Stomach (tissue), 4 donors: ENCODE measurements at regions not wholly inside any gene's neighbourhood (a gene's known extent, or its start where the extent isn't known, plus 50 kb on each side); places are given as distances from the start of the nearest gene placed in this dataset.

Experiments
- CTCF ChIP-seq, 7 experiments: fragments of 450-650 bp in 4 of 7; fragments of 200-600 bp in 3 of 7; sonication (generic) in 3 of 7; IDR thresholded peaks; one replicate each; pipeline ENCODE4 v1.5.1; 2016 to 2019; ENCODE audit warnings: antibody characterized with exemption in 7 of 7, control low read depth in 2 of 7, mild to moderate bottlenecking in 1 of 7
- EP300 ChIP-seq: sonication (generic); formaldehyde crosslinking; IDR thresholded peaks from one replicate; pipeline ENCODE4 v1.6.1; 2017; ENCODE audit warnings: antibody characterized with exemption
- POLR2A ChIP-seq, 4 donors: fragments of 450-650 bp; IDR thresholded peaks; one replicate each; pipeline ENCODE4 v1.6.1; 2016; ENCODE audit warnings: antibody characterized with exemption in 4 of 4, control low read depth in 2 of 4, mild to moderate bottlenecking in 1 of 4, moderate library complexity in 1 of 4

- TF ChIP-seq CTCF (IDR thresholded peaks at IDR 0.05) (no peak), POLR2A (IDR thresholded peaks at IDR 0.05) (no peak), EP300 (no peak)
These were observed 858.7 kb upstream of the ACVR2A start for GRCh38 chr2:146986161-146986560.
